Vagina (tissue), 2 donors: ENCODE measurements at regions not wholly inside any gene's neighbourhood (a gene's known extent, or its start where the extent isn't known, plus 50 kb on each side); places are given as distances from the start of the nearest gene placed in this dataset.

Experiments used
- CTCF ChIP-seq, 3 experiments: fragments of 450-650 bp in 2 of 3; fragments of 200-600 bp in 1 of 3; sonication (generic) in 1 of 3; IDR thresholded peaks; one replicate each; pipeline ENCODE4 v1.5.1; 2017 to 2019; ENCODE audit warnings: antibody characterized with exemption in 3 of 3, mild to moderate bottlenecking in 2 of 3, moderate library complexity in 2 of 3
- POLR2A ChIP-seq, 2 donors: fragments of 450-650 bp; IDR thresholded peaks; one replicate each; pipeline ENCODE4 v1.6.1; 2017; ENCODE audit warnings: antibody characterized with exemption in 2 of 2, mild to moderate bottlenecking in 2 of 2, moderate library complexity in 2 of 2

GRCh38 chr3:187833375-187833774, 88.1 kb upstream of the BCL6 start:
- TF ChIP-seq POLR2A (IDR thresholded peaks at IDR 0.05) (no peak), CTCF (IDR thresholded peaks at IDR 0.05) (no peak)
